Ascending aorta (tissue), 2 donors: ENCODE measurements at regions not wholly inside any gene's neighbourhood (a gene's known extent, or its start where the extent isn't known, plus 50 kb on each side); places are given as distances from the start of the nearest gene placed in this dataset.
A peak's percentile ranks its signal among the peaks of the same experiment; 100 is the strongest.

ENCODE experiments used
- DNase-seq, 2 donors: peaks; one replicate each; pipeline ENCODE4 v3.0.0-alpha.2; 2019; ENCODE audit warnings: low spot score in 2 of 2
- H3K27ac ChIP-seq, 2 donors: fragments of 200-600 bp; sonication (generic); one replicate each; pipeline ENCODE4 v1.5.1; 2016 to 2017; ENCODE audit warnings: mild to moderate bottlenecking in 1 of 2
- H3K27me3 ChIP-seq: fragments of 200-600 bp; sonication (generic); one replicate; pipeline ENCODE4 v1.5.1; 2017
- H3K36me3 ChIP-seq, 2 donors: fragments of 200-600 bp; sonication (generic); one replicate each; pipeline ENCODE4 v1.5.1; 2016
- H3K4me1 ChIP-seq, 2 donors: fragments of 200-600 bp; sonication (generic); one replicate each; pipeline ENCODE4 v1.5.1; 2016 to 2017; ENCODE audit warnings: mild to moderate bottlenecking in 1 of 2
- H3K4me3 ChIP-seq, 2 donors: fragments of 200-600 bp; sonication (generic); one replicate each; pipeline ENCODE4 v1.5.1; 2016 to 2017; ENCODE audit warnings: mild to moderate bottlenecking in 1 of 2
- H3K9me3 ChIP-seq, 2 donors: fragments of 200-600 bp; sonication (generic); one replicate each; pipeline ENCODE4 v1.5.1; 2016
- intact Hi-C: fragments of 100-400 bp; cut with DNase I; formaldehyde crosslinking; loops from one replicate; pipeline ENCODE4 v1.15.1; 2023
- TF ChIP-seq, protein P1 (sequence below), 3 experiments: fragments of 200-600 bp in 2 of 3; fragments of 450-650 bp in 1 of 3; sonication (generic) in 2 of 3; IDR thresholded peaks; one replicate each; pipeline ENCODE4 v1.5.1; 2016 to 2019; ENCODE audit warnings: antibody characterized with exemption in 3 of 3, mild to moderate bottlenecking in 1 of 3, moderate library complexity in 1 of 3

GRCh38 chr5:14016549-14016948 is 72.1 kb upstream of the DNAH5 start:
- intact Hi-C loops, result loop anchor here (10.0 kb wide), 1 partner anchor 988 kb away; no protein-coding TSS in a partner anchor
- peaks cover 4 to 5% of the 10 kb centered on the region in 2 donors for H3K4me1 ChIP-seq
- H3K27ac ChIP-seq, result no peak overlapping the region
- no peaks in the 10 kb centered on the region for H3K27me3 ChIP-seq
- no peaks in the 10 kb centered on the region for H3K36me3 ChIP-seq
- no peaks in the 10 kb centered on the region for H3K9me3 ChIP-seq
- TF ChIP-seq, protein P1, sequence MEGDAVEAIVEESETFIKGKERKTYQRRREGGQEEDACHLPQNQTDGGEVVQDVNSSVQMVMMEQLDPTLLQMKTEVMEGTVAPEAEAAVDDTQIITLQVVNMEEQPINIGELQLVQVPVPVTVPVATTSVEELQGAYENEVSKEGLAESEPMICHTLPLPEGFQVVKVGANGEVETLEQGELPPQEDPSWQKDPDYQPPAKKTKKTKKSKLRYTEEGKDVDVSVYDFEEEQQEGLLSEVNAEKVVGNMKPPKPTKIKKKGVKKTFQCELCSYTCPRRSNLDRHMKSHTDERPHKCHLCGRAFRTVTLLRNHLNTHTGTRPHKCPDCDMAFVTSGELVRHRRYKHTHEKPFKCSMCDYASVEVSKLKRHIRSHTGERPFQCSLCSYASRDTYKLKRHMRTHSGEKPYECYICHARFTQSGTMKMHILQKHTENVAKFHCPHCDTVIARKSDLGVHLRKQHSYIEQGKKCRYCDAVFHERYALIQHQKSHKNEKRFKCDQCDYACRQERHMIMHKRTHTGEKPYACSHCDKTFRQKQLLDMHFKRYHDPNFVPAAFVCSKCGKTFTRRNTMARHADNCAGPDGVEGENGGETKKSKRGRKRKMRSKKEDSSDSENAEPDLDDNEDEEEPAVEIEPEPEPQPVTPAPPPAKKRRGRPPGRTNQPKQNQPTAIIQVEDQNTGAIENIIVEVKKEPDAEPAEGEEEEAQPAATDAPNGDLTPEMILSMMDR (IDR thresholded peaks at IDR 0.05), result no peak
- no peak for DNase-seq
- H3K4me3 ChIP-seq, result no peak overlapping the region

DNA sequence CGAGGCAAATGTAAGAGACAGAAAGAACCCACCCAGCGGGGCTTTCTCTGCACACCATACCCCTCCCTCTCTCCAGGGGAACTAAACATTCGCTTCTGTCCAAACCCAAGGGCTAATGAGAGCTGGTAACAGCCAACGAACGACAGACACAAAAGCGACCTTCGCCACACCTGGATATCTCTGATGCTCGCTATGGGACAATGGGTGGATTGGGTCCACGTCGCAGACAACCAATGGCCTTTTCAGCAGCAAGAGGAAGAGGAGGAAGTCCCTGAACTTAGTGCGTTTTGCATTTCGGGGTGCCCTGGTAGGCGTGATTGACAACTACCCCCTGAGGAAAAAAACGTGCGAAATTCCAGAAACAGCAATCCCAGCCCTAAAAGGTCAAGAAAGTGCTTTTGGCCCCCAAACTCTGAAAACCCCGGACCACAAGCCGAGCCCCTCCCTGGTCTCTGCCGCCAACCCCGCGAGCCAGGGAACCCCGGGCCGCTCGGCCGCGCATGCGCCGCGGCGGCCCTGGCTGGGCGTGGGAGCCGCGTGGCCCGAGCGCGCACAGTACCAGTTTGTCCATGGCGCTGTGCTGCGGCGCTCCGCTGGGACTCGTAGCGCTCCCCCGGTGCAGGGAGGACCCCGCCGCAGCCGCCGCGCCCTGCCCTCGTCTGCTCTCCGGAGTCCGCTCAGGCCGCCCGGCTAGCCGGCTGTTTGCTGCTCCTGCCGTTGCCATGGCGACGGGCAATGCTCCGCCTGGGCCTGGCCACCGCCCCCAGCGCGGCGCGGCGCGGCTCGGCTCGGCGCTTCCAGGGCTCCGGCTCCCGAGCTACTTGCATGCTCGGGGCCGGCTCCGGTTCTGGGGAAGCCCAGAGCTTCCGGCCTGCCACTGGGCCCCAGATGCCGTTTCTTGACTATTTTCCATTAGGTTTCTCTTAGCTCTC is 66.9 kb upstream of the DNAH5 start:
- peak overlapping the region; percentile 9 to 13 for H3K27ac ChIP-seq
- intact Hi-C loops, result loop anchor here (1.0 to 10.0 kb wide), 3 partner anchors 25 to 993 kb away; no protein-coding TSS in a partner anchor

DNA sequence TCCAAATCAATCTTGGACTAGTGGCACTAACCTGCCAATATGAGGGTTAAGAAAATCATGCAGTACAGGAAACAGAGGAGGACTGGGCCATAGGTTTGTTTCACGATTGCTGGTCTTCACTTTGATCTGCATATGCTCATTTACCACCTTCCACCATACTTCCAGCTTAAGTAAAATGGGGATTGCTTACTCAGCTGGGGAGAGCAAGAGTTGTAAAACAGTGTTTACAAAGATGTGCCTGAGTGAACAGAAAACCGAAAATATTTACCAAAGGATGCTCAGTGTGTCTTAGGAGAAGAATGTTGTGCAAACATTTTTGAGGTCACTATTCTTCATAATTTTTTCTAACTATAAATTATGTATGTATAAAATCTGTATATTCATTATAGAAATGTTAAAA is 65.1 kb upstream of the DNAH5 start:
- Histone ChIP-seq H3K4me3 (no peak overlapping the region), H3K4me1 (peaks cover 4 to 5% of the 10 kb centered on the region in 2 donors), H3K27ac (no peak overlapping the region), H3K36me3 (no peaks in the 10 kb centered on the region), H3K9me3 (no peaks in the 10 kb centered on the region), H3K27me3 (no peaks in the 10 kb centered on the region)
- intact Hi-C loops, result no loop called here
- TF ChIP-seq, protein P1 (IDR thresholded peaks at IDR 0.05), result no peak
- no peak for DNase-seq

More for the DNA sequence above, 66.9 kb upstream of the DNAH5 start:
- Histone ChIP-seq H3K9me3 (no peaks in the 10 kb centered on the region), H3K27me3 (no peaks in the 10 kb centered on the region), H3K4me3 (peak overlapping the region; percentile 51 to 65), H3K36me3 (no peaks in the 10 kb centered on the region), H3K4me1 (peaks cover 4 to 5% of the 10 kb centered on the region in 2 donors)
- TF ChIP-seq, protein P1 (IDR thresholded peaks at IDR 0.05), result no peak
- peak; percentile 43 to 90 for DNase-seq

DNA sequence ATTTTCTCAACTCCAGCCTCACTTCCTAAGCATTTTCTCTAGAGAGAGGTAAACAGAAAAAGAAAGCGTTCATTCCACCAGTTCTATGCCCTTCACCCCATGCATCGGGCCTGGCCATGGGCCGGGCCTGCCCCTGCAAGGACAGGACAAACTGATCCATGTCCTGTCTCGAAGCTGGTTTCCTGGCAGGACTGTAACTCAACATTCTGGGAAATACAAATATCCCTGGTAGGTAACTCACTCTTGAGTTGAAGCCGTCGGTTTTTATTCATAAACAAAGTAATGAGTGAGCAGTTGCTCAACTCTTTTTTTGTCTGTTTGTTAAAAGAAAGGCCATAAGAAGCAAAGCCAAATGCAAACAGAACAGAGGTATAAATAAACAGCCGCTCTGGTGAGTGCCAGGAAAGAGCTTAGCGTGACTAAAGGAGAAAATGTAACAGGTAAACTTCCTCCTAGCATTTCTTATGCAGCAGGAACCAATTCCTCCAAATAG is 64.4 kb upstream of the DNAH5 start:
- Histone ChIP-seq H3K27ac (no peak overlapping the region), H3K36me3 (no peaks in the 10 kb centered on the region), H3K4me3 (no peak overlapping the region), H3K4me1 (peaks cover 4 to 5% of the 10 kb centered on the region in 2 donors), H3K9me3 (no peaks in the 10 kb centered on the region), H3K27me3 (no peaks in the 10 kb centered on the region)
- no peak for DNase-seq
- TF ChIP-seq, protein P1 (IDR thresholded peaks at IDR 0.05), result no peak
- intact Hi-C loops, result no loop called here

DNA sequence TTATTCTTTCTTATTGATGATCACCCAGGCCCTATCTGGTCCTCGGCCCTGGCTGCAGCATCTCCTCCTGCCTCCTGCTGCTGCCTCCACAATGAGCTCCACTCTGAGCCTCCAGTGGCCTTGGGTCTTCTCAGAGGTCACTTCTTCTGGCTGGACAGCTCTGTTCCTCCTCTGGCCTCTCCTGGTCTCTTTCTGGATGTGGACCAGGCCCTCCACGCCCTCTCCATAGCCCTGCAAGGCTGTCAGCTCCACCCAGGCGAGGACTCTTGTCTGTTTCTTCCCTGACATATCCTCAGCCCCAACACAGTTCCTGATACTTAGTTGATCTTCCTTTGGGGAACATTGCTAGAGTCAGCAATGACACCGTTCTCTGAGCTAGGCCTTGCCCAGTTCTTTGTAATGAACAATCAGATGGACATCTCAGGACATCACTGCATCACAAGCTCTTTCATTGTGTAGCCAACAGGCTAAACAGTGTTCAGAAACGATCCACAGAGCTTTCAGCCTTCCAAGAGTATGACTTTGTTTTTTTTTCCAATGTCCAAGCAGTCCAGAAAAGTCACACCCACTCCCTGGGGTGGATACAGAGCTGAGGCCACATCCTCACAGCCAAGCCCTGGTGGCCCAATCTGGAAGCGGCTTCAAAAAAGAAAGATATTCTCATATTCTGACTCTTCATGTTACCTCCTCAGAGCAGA is 62.5 kb upstream of the DNAH5 start:
- no peaks in the 10 kb centered on the region for H3K36me3 ChIP-seq
- TF ChIP-seq, protein P1 (IDR thresholded peaks at IDR 0.05), result no peak
- H3K27me3 ChIP-seq, result no peaks in the 10 kb centered on the region
- DNase-seq, result no peak
- H3K4me1 ChIP-seq, result peaks cover 1 to 3% of the 10 kb centered on the region in 2 donors
- no peaks in the 10 kb centered on the region for H3K9me3 ChIP-seq
- H3K27ac ChIP-seq, result peak overlapping the region in 1 of 2 donors; percentile 28
- intact Hi-C loops, result no loop called here
- H3K4me3 ChIP-seq, result no peak overlapping the region
